G401 (cell line): ENCODE measurements at regions not wholly inside any gene's neighbourhood (a gene's known extent, or its start where the extent isn't known, plus 50 kb on each side); places are given as distances from the start of the nearest gene placed in this dataset.

Experiments
- DNase-seq: peaks from one replicate; pipeline ENCODE4 v3.0.0-alpha.2; 2015; ENCODE audit warnings: low spot score
- in situ Hi-C: cut with HindIII; loops from 2 replicates; pipeline ENCODE4 v1.10.0; 2016; ENCODE audit warnings: low sequenced_read_pairs, mixed read lengths

GRCh38 chr14:82549306-82549990 lies 1015.8 kb upstream of the SEL1L start:
- in situ Hi-C loops: no loop called here
- no peak for DNase-seq

GRCh38 chr14:82562881-82563280 lies 1029.2 kb upstream of the SEL1L start:
- DNase-seq: no peak
- in situ Hi-C loops: no loop called here

- in situ Hi-C loops: no loop called here
- no peak for DNase-seq
These were observed 1032.2 kb upstream of the SEL1L start for GRCh38 chr14:82565825-82566224.

GRCh38 chr14:82587226-82587625 lies 1053.6 kb upstream of the SEL1L start:
- in situ Hi-C loops: no loop called here
- DNase-seq: no peak

GRCh38 chr14:82595466-82595865 lies 1061.8 kb upstream of the SEL1L start:
- DNase-seq: no peak
- in situ Hi-C loops: no loop called here

- DNase-seq: no peak
- in situ Hi-C loops: no loop called here
These were observed 1069.1 kb upstream of the SEL1L start for GRCh38 chr14:82602794-82603193.

GRCh38 chr14:82604819-82605218 lies 1071.2 kb upstream of the SEL1L start:
- no peak for DNase-seq
- in situ Hi-C loops: no loop called here

GRCh38 chr14:82621881-82622450 lies 1088.3 kb upstream of the SEL1L start:
- in situ Hi-C loops: no loop called here
- no peak for DNase-seq

- no peak for DNase-seq
- in situ Hi-C loops: no loop called here
These were observed 1092.8 kb upstream of the SEL1L start for GRCh38 chr14:82626156-82627066.

- no peak for DNase-seq
- in situ Hi-C loops: no loop called here
These were observed 1102.3 kb upstream of the SEL1L start for GRCh38 chr14:82635915-82636314.

- in situ Hi-C loops: no loop called here
- no peak for DNase-seq
These were observed 1102.8 kb upstream of the SEL1L start for GRCh38 chr14:82636426-82636825.

GRCh38 chr14:82641050-82641540 lies 1107.4 kb upstream of the SEL1L start:
- no peak for DNase-seq
- in situ Hi-C loops: no loop called here

- no peak for DNase-seq
- in situ Hi-C loops: no loop called here
These were observed 1108.8 kb upstream of the SEL1L start for GRCh38 chr14:82642425-82642824.

GRCh38 chr14:82647088-82647810 lies 1113.6 kb upstream of the SEL1L start:
- no peak for DNase-seq
- in situ Hi-C loops: no loop called here

- in situ Hi-C loops: no loop called here
- no peak for DNase-seq
These were observed 1122.1 kb upstream of the SEL1L start for GRCh38 chr14:82655770-82656169.

- in situ Hi-C loops: no loop called here
- no peak for DNase-seq
These were observed 1123.6 kb upstream of the SEL1L start for GRCh38 chr14:82657186-82657675.

- in situ Hi-C loops: no loop called here
- no peak for DNase-seq
These were observed 1127.6 kb upstream of the SEL1L start for GRCh38 chr14:82661258-82661657.

GRCh38 chr14:82667006-82667405 lies 1133.4 kb upstream of the SEL1L start:
- no peak for DNase-seq
- in situ Hi-C loops: no loop called here

- no peak for DNase-seq
- in situ Hi-C loops: no loop called here
These were observed 1133.8 kb upstream of the SEL1L start for GRCh38 chr14:82667501-82667900.
